Astrocyte of the spinal cord (primary cell): ENCODE measurements at regions not wholly inside any gene's neighbourhood (a gene's known extent, or its start where the extent isn't known, plus 50 kb on each side); places are given as distances from the start of the nearest gene placed in this dataset.
A peak's percentile ranks its signal among the peaks of the same experiment; 100 is the strongest.

Experiments used
- DNase-seq: peaks from one replicate; pipeline ENCODE4 v3.0.0; 2011; ENCODE audit warnings: low read depth, low spot score
- H3K4me3 ChIP-seq: 2 replicates; pipeline ENCODE4 v1.5.1; 2011; ENCODE audit warnings: low read depth, mild to moderate bottlenecking, low read length, moderate library complexity
- CTCF ChIP-seq: IDR thresholded peaks from 2 replicates; pipeline ENCODE4 v1.5.1; 2012; ENCODE audit warnings: low read depth, mild to moderate bottlenecking, low read length, inconsistent platforms
- in situ Hi-C: cut with HindIII; loops from 2 replicates; pipeline ENCODE4 v1.10.0; 2017; ENCODE audit warnings: low sequenced_read_pairs

- no peak for TF ChIP-seq CTCF
- DNase-seq = no peak
- H3K4me3 ChIP-seq = no peak overlapping the region
- in situ Hi-C loops = no loop called here
These were observed 57.9 kb downstream of the DNAJB9 start for GRCh38 chr7:108627476-108628051.

- no peak for DNase-seq
- H3K4me3 ChIP-seq = no peak overlapping the region
- no peak for TF ChIP-seq CTCF
- in situ Hi-C loops = no loop called here
These were observed 59.0 kb downstream of the DNAJB9 start for GRCh38 chr7:108628678-108629077.

- no peak overlapping the region for H3K4me3 ChIP-seq
- DNase-seq = peak; percentile 27
- in situ Hi-C loops = no loop called here
- TF ChIP-seq CTCF = no peak
These were observed 60.2 kb downstream of the DNAJB9 start for GRCh38 chr7:108629651-108630400.

GRCh38 chr7:108634036-108634435, 64.4 kb downstream of the DNAJB9 start:
- TF ChIP-seq CTCF = no peak

GRCh38 chr7:108634535-108634934, 64.9 kb downstream of the DNAJB9 start:
- TF ChIP-seq CTCF = no peak
- in situ Hi-C loops = no loop called here
- no peak for DNase-seq
- H3K4me3 ChIP-seq = no peak overlapping the region

More at GRCh38 chr7:108634036-108634435, 64.4 kb downstream of the DNAJB9 start:
- no peak overlapping the region for H3K4me3 ChIP-seq
- DNase-seq = no peak
- in situ Hi-C loops = no loop called here

GRCh38 chr7:108637049-108637621, 67.5 kb downstream of the DNAJB9 start:
- no peak for TF ChIP-seq CTCF
- DNase-seq = no peak
- in situ Hi-C loops = no loop called here
- no peak overlapping the region for H3K4me3 ChIP-seq
